GM12865 (cell line): ENCODE measurements at regions not wholly inside any gene's neighbourhood (a gene's known extent, or its start where the extent isn't known, plus 50 kb on each side); places are given as distances from the start of the nearest gene placed in this dataset.

Experiments
- DNase-seq: peaks from one replicate; pipeline ENCODE4 v3.0.0; 2010; ENCODE audit warnings: low read depth
- H3K4me3 ChIP-seq: 2 replicates; pipeline ENCODE4 v1.5.1; 2011; ENCODE audit warnings: mild to moderate bottlenecking, low read depth, low read length, control low read depth
- CTCF ChIP-seq: IDR thresholded peaks from 2 replicates; pipeline ENCODE4 v1.5.1; 2011; ENCODE audit warnings: low read length, control low read depth, low read depth, inconsistent platforms; ENCODE audit not compliant: insufficient read depth; ENCODE audit errors: missing control alignments

GRCh38 chr2:236844711-236845110, 241.0 kb upstream of the COPS8 start:
- DNase-seq: no peak
- no peak overlapping the region for H3K4me3 ChIP-seq
- TF ChIP-seq CTCF: no peak

- TF ChIP-seq CTCF: no peak
- H3K4me3 ChIP-seq: no peak overlapping the region
- DNase-seq: no peak
Measured at GRCh38 chr2:236847023-236847422, 238.7 kb upstream of the COPS8 start.

GRCh38 chr2:236847538-236848263, 238.0 kb upstream of the COPS8 start:
- DNase-seq: no peak
- TF ChIP-seq CTCF: no peak
- H3K4me3 ChIP-seq: no peak overlapping the region

GRCh38 chr2:236848501-236848900, 237.2 kb upstream of the COPS8 start:
- no peak for DNase-seq
- TF ChIP-seq CTCF: no peak
- H3K4me3 ChIP-seq: no peak overlapping the region

- no peak for TF ChIP-seq CTCF
- no peak for DNase-seq
- H3K4me3 ChIP-seq: no peak overlapping the region
Measured at GRCh38 chr2:236849508-236849907, 236.2 kb upstream of the COPS8 start.

DNA sequence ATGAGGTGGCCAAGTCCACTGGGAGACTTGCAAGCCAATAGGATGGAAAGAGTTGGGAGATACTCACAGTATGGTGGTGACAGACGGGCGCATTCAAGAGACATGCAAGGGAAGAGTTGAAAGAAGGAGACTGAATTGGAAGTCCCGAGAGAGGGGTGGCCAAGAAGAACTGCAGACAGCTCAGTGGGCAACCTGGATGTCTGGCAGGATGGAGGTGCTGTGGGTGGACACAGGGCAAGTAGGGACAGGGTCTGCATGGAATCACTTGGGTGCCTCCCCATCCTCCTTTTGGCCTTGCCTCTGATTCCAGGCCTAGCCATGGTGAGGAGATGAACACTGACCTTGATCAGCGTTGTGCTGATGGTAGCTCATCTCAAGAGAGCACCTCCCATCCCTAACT, 235.7 kb upstream of the COPS8 start:
- no peak for TF ChIP-seq CTCF
- no peak overlapping the region for H3K4me3 ChIP-seq
- no peak for DNase-seq

GRCh38 chr2:236851187-236851586, 234.5 kb upstream of the COPS8 start:
- no peak overlapping the region for H3K4me3 ChIP-seq
- no peak for TF ChIP-seq CTCF
- no peak for DNase-seq
